Stimulated activated CD8-positive, alpha-beta memory T cell treated with anti-CD3 and anti-CD28 coated beads, Interleukin-7, amount 100 ng/mL, for 1 hour (primary cell): ENCODE measurements at regions not wholly inside any gene's neighbourhood (a gene's known extent, or its start where the extent isn't known, plus 50 kb on each side); places are given as distances from the start of the nearest gene placed in this dataset.
"Not testable (repeated sequence)": the region's sequence is repeated elsewhere in the genome, so short reads cannot be mapped to it uniquely, and the experiment has no call there.

Experiments used
- DNase-seq, 2 donors: peaks; one replicate each; pipeline ENCODE4 v3.0.0-alpha.2; 2020; ENCODE audit warnings: low read depth in 2 of 2

DNA sequence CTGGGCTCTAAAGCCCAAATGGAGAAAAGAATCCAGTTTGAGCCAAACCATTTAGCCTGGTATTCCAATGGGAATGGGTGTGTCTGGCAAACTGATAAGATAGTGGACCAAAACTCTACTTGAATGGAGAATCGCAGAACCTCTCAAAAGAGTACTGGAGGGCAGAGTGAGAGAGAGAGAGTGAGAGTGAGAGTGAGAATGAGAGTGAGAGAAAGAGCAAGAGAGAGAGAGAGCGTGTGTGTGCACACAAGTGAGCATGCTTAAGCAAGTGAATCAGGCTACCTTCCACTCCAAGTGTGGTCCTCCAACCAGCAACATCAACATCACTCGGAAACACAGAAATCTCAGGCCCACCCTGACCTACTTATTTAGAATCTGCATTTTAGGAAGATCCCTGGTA is 58.8 kb downstream of the UQCRFS1 start:
- DNase-seq = no peak

DNA sequence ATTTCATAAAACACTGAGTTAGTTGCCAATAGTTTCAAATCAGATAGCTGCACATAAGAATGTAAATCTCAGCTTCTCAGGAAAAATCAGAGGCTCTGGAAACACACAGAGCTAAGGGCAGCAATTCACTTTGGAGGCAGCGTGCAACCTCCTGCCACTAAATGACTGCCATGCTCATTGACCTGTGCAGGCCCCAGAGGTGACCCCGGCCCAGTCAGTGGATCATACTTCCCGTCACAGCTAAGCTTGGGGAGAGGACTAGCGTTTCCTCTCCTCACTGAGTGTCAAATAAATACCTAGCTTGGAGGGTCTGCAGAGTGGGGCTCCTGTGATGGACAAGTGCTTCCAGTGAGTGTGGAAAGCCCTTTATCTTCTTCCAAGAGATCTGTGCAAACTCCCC is 67.2 kb downstream of the UQCRFS1 start:
- DNase-seq = no peak

DNA sequence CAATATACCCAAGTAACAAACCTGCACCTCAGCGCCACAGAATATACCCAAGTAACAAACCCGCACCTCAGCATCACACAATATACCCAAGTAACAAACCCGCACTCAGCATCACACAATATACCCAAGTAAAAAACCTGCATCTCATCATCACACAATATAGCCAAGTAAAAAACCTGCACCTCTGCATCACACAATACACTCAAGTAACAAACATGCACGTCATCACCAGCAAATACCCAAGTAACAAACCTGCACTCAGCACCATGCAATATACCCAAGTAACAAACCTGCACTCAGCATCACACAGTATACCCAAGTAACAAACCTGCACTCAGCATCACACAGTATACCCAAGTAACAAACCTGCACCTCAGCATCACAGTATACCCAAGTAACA is 69.8 kb downstream of the UQCRFS1 start:
- DNase-seq = no peak

DNA sequence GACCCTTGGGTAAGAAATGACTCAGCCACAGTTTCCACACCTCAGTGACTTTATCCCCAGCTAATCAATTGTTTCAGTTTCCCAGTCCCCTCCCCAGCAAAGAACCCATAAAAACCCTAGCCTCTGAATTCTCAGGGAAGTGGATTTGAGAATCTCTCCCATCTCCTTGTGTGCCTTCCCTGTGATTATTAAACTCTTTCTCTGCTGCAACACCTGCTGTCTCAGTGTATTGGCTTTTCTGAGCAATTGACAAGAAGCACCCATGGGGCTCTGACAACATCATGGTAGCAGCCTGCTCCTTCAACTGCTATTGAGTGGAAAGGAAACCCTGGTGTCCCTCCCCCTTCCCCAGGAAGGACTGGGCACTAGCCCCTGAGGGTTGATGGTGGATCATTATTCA is 73.7 kb downstream of the UQCRFS1 start:
- no peak for DNase-seq

DNA sequence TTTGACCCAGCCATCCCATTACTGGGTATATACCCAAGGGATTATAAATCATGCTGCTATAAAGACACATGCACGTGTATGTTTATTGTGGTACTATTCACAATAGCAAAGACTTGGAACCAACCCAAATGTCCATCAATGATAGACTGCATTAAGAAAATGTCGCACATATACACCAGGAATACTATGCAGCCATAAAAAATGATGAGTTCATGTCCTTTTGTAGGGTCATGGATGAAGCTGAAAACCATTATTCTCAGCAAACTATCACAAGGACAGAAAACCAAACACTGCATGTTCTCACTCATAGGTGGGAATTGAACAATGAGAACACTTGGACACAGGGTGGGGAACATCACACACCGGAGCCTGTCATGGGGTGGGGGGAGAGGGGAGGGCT is 74.7 kb downstream of the UQCRFS1 start:
- not testable (repeated sequence) for DNase-seq

DNA sequence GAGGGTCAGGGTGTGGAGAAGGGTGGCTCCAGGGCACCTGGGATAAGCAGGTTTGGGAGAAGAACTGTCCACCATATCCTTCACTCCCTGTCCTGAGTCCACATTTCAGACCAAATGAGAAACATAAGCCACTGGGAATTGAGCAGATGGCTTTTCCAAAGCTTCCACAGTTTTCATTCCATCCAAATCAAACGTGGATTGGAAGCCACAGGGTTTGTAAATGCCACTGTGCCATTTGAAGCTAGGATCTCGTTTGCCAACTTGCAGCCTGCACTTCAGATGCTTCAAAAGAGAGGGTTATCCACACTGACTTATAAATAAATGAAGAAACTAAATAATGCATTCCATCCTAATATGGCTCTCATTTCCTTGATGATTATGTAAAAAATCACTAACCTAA is 81.5 kb downstream of the UQCRFS1 start:
- DNase-seq = no peak

DNA sequence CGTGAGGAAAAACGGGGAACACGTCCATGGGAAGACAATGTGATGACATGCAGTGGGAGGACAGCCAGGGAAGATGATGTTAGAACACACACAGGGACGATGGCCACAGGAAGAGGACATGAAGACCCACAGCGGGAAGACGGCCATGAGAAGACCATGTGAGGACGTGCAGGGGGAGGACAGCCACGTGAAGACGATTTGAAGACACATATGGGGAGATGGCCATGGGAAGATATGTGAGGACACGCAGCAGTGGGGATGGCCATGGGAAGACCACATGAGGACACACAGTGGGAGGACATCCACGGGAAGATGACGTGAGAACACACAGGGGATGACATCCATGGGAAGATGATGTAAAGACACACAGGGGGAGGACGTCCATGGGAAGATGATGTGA is 83.8 kb downstream of the UQCRFS1 start:
- no peak for DNase-seq

DNA sequence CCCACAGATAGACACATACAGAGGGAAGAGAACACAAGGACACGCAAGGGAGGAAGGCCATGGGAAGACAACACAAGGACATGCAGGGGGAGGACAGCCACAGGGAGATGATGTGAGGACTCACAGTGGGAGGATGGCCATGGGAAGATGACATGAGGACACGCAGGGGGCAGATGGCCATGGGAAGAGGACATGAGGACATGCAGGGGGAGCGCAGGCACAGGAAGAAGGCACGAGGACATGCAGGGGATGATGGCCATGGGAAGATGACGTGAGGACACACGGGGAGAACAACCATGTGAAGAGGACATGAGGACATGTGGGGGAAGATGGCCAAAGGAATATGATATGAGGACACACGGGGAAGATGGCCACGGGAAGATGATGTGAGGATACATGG is 84.7 kb downstream of the UQCRFS1 start:
- no peak for DNase-seq

DNA sequence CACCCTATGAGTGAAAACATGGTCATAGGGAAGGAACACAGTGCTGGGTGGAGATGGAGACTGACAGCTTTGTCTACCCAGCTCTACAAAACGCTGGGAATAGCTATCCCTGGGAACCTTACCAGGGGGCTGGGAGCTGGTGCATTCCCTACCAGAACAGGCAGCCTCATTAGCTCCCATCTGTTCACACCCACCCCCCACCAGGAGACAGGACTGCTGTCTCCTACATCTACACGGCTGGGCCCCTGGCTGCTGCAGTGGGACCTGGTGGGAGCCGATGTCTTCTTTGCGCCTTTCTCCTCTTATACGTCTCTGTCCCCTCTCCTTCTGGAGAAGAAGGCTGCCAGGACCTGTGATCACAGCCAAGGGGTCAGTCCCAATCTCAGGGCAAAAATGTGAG is 90.8 kb downstream of the UQCRFS1 start:
- DNase-seq = no peak

DNA sequence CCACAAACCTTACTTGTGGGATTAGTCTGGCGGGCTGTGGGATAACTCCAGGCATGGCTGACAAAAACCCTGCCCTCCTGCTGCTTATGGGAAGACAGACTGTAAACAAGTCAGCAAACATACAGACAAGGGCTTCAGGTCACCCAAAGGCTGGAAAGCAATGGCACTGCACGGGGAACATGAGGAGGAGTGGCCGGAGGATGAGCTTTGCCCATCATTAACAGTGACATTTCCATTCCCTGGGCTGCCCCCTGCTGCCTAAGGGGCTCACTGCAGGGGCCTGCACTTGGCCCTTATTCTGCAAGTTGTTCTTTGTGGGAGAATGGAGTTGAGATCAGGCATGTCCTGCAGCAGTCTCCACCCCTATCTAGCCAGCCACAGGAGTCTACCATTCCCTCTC is 91.3 kb downstream of the UQCRFS1 start:
- DNase-seq = no peak

DNA sequence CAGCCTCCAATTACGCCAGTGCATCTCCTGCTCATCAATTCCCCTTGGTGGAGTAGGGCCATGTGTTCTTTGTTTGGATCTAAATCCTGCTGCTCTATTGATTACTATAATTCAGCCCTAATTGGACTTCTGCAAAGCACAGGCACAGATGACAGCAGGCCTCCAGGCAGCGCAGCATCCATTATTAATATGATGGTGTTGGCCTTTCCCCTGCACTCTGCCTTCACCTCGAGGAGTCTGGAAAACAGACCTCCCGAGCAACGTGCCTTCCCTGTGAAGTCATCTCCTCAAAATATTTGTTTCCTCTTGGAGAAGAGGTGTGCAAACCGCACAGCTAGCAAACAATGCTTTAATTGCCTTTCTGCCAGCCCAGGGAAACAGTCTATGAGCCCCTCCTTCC is 92.5 kb downstream of the UQCRFS1 start:
- DNase-seq = no peak

DNA sequence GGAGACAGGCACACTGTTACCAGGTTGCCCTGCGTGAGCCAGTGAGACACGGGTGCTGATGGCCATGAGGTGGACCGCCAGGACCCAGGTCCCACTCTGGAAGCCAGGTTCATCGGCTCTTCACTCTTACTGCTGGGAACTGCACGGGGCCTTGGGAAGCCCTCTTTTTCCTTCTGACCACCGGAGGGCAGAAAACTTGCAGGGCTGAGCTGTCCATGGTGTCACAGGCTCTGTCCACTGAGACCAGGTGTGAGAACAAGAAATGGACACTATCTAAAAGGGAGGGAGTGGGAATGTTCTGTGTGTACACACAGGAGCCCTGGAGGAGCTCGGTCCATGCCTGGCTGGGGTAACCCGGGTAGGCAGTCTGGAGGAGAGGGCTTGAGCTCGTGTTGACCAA is 93.4 kb downstream of the UQCRFS1 start:
- DNase-seq = no peak

DNA sequence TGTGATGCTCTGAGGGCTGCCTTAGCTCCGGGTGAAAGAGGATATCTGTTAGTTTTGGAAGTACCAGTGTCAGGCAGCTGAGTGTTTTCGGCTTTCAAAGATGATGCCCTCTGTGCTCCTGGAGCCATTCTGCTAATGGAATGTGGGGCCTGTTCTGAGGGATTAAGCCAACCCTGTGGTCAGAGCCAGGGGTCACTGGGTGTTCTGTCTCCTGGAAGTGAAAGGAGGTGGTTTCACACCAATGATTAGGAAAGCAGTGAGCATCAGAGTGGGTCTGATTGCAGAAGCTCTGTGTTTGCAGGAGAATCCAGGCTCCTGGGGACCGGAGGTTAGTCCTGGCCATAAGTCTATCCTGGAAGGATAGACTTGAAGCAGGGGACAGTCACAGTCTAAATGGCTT is 94.6 kb downstream of the UQCRFS1 start:
- no peak for DNase-seq

DNA sequence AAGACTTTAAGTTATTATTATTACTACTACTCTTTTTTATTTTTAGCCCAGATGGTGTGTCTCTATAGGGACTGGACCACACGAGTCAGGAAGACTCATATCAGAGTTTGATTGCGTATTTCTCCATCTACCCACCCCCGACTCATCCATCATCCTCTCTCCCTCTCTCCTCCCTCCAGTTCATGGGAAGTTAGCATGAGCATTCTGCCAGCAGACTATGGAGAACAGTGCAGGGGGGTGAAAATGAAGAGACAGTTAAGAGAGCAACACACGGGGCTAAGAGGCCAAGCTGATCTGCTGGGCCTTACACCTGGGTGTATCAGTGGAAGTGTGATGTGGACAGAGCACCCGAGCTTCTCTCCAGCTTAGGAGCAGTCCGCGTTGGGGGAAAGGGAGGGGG is 95.0 kb downstream of the UQCRFS1 start:
- DNase-seq = no peak

DNA sequence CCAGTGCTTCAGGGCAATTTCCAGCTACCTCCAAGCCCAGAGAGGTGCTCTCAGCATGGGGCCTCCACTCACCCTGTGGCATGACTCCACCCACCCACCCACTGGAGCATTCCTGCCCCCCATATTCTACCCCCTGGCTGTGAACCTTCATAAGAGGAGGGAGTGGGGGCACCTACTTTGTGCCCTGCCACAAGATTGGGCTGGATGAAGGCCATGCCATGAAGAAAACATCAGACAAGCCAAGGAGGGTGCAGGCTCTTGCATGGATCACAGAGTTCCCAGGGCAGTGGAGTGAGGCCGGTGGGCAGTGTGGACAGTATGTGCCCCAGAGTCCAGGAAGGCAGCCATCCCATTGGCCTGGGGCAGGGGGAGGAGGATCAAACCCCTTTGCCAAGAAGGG is 97.8 kb downstream of the UQCRFS1 start:
- no peak for DNase-seq

DNA sequence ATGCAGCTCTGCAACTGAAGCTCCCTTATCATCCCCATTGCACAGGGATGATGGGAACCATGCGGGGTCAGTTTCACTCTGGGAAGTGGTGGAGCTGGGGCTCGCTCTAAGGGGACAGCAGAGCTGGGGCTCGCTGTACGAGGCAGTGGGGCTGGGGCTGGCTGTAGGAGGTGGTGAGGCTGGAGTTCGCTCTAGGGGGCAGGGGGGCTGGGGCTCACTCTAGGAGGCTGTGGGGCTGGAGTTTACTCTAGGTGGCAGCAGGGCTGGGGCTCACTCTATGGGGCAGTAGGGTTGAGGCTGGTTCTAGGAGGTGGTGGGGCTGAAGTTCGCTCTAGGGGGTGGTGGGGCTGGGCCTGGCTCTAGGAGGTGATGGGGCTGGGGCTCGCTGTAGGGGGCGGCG is 99.1 kb downstream of the UQCRFS1 start:
- DNase-seq = no peak

DNA sequence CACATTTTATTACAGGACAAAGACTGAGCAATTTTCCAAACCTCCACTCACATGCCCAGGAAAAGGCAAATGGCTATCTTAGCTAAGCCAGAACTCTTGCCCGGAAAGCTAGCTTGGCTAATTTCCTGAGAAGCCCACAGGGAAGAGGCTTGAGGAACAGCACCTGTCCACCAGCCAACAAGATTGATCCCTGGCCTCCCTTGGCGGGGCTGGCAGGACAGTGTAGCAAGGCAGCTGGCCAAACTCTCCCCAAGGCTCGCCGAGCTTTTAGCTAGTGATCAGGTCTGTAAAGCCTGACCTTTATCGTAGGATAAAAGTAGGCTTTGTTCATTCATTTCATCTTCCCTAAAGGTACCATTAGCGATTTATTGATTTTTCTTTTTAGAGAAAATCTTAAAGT is 101.4 kb downstream of the UQCRFS1 start:
- DNase-seq = no peak

DNA sequence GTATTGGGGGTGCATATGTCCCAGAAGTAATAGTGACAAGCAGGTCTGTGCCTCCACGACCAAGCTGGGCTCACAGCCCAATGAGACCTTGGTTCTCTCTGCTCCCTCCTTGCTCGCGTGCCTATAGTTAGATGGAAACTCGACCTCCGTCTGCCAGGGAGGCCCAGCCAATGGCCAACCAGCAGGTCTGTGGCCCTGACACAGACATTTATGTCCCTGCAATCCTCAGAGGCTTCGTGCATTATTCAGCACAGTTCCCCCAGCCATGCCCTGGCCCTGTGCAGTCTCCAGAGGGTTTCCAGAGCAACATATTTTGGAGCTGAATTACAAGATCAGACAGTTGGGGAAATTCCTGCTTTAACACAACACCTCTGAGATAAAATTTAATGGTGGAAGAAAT is 105.1 kb downstream of the UQCRFS1 start:
- DNase-seq = no peak

DNA sequence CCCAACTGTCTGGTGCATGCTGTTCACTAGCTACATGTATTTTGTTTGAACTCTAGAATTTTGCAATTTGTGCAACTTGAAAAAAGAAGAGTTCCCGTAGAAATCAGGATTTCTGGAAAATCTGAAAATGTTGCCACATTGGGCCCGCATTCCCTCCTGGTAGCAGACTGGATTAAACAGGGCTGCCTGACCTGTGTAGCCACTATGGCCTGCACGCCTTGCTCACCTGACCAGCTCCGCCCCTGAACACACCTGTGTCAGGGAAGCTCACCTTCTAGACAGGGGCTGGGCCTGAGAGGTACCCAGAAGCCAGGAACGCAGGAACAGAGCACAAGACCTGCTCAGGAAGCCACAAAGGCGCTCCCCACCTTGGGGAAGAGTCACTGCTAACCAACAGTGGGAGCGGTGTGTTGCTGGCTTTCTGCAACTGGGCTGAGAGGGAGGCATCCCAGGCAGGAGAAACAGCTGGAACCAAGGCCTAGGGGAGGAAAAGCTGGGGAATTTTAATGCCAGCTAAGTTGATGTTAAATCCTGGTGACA is 106.5 kb downstream of the UQCRFS1 start:
- no peak for DNase-seq

DNA sequence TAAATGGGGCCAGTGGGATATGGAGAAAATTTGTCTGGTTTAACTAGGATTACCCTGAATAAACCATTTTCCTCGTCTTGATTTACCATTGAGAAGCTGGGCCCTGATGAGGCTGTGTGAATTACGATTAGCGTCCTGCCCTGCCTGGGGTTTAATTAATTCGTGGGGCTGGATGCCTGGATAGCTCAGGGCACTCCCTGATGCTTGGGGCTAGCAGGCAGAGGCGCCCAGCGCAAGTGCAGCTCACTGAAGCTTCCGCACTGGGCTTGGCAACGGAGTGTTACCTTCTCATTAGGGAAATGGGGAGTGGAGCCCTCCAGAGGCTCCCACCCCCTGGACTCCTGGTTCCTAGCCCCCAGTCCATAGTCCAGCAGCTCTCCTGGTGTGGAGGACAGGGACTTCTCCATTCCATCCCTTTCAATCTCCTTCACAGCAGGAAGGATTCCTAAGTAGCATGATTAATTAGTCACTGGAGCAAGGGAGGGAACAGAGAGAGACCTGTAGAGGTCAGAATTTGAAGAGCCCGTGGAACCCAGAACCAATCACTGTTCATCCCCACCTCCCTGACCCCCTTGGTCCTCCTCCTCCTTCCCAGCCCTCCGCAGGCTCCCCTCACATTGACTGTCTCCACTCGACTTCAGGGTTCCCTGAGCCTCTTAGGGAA is 107.2 kb downstream of the UQCRFS1 start:
- no peak for DNase-seq

DNA sequence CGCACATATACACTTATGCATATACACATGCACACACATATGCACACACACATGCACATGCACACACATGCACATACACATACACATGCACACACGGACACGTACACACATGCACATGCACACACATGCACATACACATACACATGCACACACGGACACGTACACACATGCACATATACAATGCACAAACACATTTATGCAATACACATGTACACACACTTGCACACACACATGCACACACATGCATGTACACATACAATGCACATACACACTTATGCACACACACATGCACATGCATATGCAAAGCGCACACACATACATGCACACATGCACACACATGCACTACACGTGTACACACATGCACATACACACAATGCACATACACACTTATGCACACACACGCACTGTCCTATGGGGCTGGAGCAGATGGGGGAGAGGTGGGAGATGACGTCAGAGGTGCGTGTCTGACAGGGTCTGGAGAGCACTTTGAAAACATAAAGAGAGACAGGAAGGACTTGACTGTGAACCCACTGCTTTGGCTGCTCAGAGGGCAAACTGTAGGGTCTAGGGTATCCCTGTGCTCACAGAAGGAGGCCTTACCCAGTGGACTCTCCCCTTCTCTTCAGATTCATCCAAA is 108.2 kb downstream of the UQCRFS1 start:
- DNase-seq = no peak

DNA sequence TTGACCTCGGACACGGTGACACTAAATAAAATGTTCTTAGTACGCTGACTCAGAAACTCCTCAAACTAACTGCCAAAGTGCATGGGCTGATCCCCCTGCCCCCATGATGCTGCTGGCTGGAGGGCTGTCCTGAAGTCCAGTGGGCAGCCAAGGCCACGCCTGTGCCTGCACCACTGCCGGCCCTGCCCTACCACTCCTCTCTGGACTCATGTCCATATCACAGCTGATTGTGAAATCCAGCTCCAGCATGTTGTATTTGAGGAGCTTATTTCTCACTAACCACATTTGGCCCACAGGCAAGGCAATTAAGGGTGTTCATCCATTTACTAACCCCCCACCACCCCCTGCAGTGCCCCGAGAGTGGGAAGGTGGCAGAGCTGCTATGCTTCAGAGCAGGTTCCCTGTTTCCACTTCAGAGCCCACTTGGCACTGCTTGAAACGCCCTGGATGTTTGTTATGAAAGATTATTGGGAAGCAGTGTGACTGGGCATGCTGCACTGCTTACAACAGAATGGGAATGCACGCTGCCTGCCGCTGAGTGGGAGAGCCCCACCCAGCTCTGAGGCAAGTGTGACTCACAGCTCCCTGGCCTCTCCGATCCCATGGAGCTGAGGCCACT is 114.0 kb downstream of the UQCRFS1 start:
- no peak for DNase-seq

DNA sequence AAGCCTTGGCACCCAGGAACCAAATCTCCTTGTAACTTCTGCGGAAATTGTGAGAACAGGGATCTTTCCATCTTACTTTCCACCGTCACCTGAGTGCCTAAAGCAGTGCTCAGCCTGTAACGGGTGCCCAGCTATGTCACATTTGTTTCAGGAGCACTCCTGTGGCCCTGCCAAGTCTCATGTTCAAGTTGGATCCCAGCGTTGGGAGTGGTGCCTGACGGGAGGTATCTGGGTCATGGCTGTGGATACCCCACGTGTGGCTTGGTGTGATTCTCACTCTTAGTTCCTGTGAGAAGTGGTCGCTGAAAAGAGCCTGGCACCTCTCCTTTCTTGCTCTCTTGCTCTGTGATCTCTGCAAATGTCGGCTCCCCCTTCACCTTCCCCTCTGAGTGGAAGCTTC is 114.9 kb downstream of the UQCRFS1 start:
- DNase-seq = no peak
